HUES6 (cell line): ENCODE measurements at regions not wholly inside any gene's neighbourhood (a gene's known extent, or its start where the extent isn't known, plus 50 kb on each side); places are given as distances from the start of the nearest gene placed in this dataset.
"Not testable (repeated sequence)": the region's sequence is repeated elsewhere in the genome, so short reads cannot be mapped to it uniquely, and the experiment has no call there.

ENCODE experiments used
- H3K27ac ChIP-seq: 2 replicates; pipeline ENCODE4 v1.7.0; 2013; ENCODE audit warnings: low read depth, mild to moderate bottlenecking, low read length, inconsistent platforms
- H3K27me3 ChIP-seq: 2 replicates; pipeline ENCODE4 v1.6.1; 2013; ENCODE audit warnings: low read length; ENCODE audit not compliant: control insufficient read depth, insufficient read depth
- H3K36me3 ChIP-seq: 2 replicates; pipeline ENCODE4 v1.6.1; 2013; ENCODE audit warnings: low read length; ENCODE audit not compliant: control insufficient read depth, insufficient read depth
- H3K4me1 ChIP-seq: 2 replicates; pipeline ENCODE4 v1.6.1; 2013; ENCODE audit warnings: low read length; ENCODE audit not compliant: control insufficient read depth, insufficient read depth
- H3K4me3 ChIP-seq: 2 replicates; pipeline ENCODE4 v1.5.1; 2013; ENCODE audit warnings: low read depth, low read length
- H3K9ac ChIP-seq: one replicate; pipeline ENCODE4 v1.6.1; 2013; ENCODE audit warnings: mild to moderate bottlenecking, low read length
- H3K9me3 ChIP-seq: 2 replicates; pipeline ENCODE4 v1.6.1; 2013; ENCODE audit warnings: low read depth, low read length; ENCODE audit not compliant: control insufficient read depth, insufficient read depth

DNA sequence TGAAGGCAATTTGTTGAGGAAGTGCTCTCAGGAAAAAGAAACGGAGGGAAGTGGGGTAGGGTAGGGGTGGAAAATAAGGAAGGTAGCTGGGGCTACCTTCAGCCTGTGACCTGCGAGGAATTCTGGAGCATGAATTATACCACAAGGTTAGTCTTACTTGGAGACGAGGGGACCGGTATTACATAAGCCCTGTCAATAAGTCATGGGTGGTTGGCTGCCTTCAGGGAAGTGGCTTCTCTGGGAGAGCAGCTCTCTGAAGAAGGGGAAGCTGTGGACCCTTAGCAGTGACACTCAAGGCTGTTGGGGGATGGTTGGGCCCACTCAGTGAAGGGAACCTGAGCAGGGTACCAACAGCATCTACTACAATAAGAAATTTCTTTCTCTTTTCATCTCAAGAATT, 111.3 kb downstream of the TNFSF18 start:
- no peaks in the 10 kb centered on the region for H3K27me3 ChIP-seq
- no peak overlapping the region for H3K27ac ChIP-seq
- H3K4me3 ChIP-seq, result no peak overlapping the region
- no peaks in the 10 kb centered on the region for H3K9me3 ChIP-seq
- no peak overlapping the region for H3K9ac ChIP-seq
- no peaks in the 10 kb centered on the region for H3K4me1 ChIP-seq
- H3K36me3 ChIP-seq, result no peaks in the 10 kb centered on the region

- Histone ChIP-seq H3K9ac (no peak overlapping the region), H3K4me1 (no peaks in the 10 kb centered on the region), H3K9me3 (no peaks in the 10 kb centered on the region), H3K27me3 (no peaks in the 10 kb centered on the region), H3K27ac (no peak overlapping the region), H3K36me3 (no peaks in the 10 kb centered on the region), H3K4me3 (no peak overlapping the region)
These were observed 110.4 kb downstream of the TNFSF18 start for GRCh38 chr1:172940174-172940855.

DNA sequence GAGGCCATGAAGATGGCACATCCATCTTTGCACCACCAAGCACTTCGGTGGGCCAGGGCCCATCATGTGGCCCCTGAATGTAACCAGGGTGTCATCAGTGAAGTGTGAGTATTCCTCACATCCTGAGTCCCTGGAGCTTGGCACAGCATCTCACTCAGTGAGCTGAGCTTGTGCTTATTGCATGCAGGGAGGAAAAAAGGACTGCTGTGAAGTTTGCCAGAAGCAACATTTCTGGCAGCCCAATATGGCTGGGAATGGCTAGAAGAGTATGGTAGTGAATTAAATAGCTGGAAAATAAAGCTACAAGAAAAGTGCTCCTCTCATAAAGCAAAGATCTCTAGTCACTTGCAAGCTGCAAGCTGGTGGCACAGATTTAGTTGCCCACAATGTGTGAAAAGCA, 109.3 kb downstream of the TNFSF18 start:
- H3K27ac ChIP-seq, result no peak overlapping the region
- no peaks in the 10 kb centered on the region for H3K36me3 ChIP-seq
- H3K9ac ChIP-seq, result no peak overlapping the region
- no peaks in the 10 kb centered on the region for H3K27me3 ChIP-seq
- no peaks in the 10 kb centered on the region for H3K4me1 ChIP-seq
- no peak overlapping the region for H3K4me3 ChIP-seq
- no peaks in the 10 kb centered on the region for H3K9me3 ChIP-seq

DNA sequence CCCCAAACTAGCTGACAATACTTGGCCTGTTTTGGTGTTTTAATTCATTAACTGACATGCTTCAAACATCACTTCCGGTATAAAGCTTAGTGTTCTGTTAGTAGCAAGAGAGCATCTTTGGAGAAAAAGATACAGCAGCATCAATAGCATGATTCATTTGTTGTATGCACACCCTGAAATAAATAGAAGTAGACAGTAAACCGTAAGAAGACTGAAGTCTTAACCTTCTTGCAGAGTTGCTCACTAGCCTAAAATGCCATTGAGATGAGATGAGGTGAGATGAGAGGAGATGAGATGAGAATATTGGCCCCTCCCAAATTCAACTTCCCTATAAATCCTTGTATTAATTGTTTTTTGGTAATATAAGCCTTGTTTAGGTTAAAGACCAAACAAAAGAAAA, 108.8 kb downstream of the TNFSF18 start:
- no peaks in the 10 kb centered on the region for H3K4me1 ChIP-seq
- H3K9me3 ChIP-seq, result no peaks in the 10 kb centered on the region
- H3K9ac ChIP-seq, result no peak overlapping the region
- H3K27ac ChIP-seq, result no peak overlapping the region
- H3K27me3 ChIP-seq, result no peaks in the 10 kb centered on the region
- H3K36me3 ChIP-seq, result no peaks in the 10 kb centered on the region
- no peak overlapping the region for H3K4me3 ChIP-seq

GRCh38 chr1:172943138-172943537, 107.6 kb downstream of the TNFSF18 start:
- H3K9ac ChIP-seq, H3K36me3 ChIP-seq, H3K4me1 ChIP-seq, H3K27me3 ChIP-seq, H3K4me3 ChIP-seq, H3K27ac ChIP-seq, H3K9me3 ChIP-seq: not testable (repeated sequence)

GRCh38 chr1:172944931-172945330, 105.8 kb downstream of the TNFSF18 start:
- Histone ChIP-seq H3K9ac (no peak overlapping the region), H3K36me3 (no peaks in the 10 kb centered on the region), H3K4me3 (no peak overlapping the region), H3K4me1 (no peaks in the 10 kb centered on the region), H3K27me3 (no peaks in the 10 kb centered on the region), H3K9me3 (no peaks in the 10 kb centered on the region), H3K27ac (no peak overlapping the region)

DNA sequence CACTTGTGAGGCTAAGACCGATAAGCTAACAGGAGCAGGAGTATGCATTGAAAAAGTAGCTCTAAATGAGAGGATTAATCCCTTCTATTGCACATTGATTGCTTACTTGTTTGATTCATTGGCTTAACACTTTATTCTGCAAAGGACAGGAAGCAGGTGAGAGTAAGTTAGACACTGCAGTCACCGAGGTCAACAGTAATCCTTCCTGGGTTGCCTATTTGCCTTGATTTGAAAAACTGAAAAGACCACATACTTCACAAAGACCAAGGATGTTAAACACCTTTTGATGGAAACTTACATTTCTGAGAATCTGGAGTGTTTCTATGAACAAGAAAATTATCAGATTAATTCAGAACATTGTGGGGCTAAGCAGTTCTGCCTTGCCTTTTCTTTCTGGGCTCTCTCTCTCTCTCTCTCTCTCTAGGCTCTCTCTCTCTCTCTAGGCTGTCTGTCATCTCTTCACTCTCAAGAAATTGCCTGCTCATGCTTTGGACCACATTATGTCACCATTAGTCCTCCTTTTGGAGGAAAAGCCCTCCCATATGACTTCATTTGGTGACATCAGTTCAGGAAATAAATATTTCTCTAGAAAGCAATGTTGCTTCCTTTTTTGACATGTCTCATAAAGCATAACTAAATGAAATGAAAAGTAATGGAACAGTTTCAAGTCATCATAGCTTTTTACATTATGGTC, 103.8 kb downstream of the TNFSF18 start:
- Histone ChIP-seq H3K4me3 (no peak overlapping the region), H3K9ac (no peak overlapping the region), H3K27ac (no peak overlapping the region), H3K36me3 (no peaks in the 10 kb centered on the region), H3K27me3 (no peaks in the 10 kb centered on the region), H3K9me3 (no peaks in the 10 kb centered on the region), H3K4me1 (no peaks in the 10 kb centered on the region; the same call in 1 of the 2 replicates)

DNA sequence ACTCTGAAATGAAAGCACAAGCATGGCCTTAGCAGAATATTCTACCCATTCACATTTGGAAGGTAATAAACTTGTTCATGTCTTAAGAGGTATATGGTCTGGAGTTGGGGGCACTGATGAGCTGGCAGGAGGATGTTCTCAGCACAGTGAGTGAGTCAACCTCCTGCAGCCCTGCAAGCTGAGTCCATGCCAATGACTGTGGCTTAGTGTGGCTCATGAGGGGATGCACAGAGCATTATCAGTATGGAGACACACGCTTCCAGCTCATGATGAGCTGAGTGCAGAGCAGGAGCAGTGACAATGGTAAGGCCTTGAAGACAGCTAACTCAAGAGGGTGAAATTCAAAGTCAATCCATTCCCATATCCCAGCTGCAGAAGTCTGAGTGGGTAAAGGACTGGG, 102.3 kb downstream of the TNFSF18 start:
- Histone ChIP-seq H3K4me3 (no peak overlapping the region), H3K36me3 (no peaks in the 10 kb centered on the region), H3K9me3 (no peaks in the 10 kb centered on the region), H3K4me1 (no peaks in the 10 kb centered on the region; the same call in 1 of the 2 replicates), H3K27ac (no peak overlapping the region), H3K9ac (no peak overlapping the region), H3K27me3 (no peaks in the 10 kb centered on the region)

- Histone ChIP-seq H3K9ac (no peak overlapping the region), H3K36me3 (no peaks in the 10 kb centered on the region), H3K4me3 (no peak overlapping the region), H3K27me3 (no peaks in the 10 kb centered on the region), H3K27ac (no peak overlapping the region), H3K4me1 (no peaks in the 10 kb centered on the region; the same call in 1 of the 2 replicates), H3K9me3 (no peaks in the 10 kb centered on the region)
These were observed 101.6 kb downstream of the TNFSF18 start for GRCh38 chr1:172949096-172949495.

DNA sequence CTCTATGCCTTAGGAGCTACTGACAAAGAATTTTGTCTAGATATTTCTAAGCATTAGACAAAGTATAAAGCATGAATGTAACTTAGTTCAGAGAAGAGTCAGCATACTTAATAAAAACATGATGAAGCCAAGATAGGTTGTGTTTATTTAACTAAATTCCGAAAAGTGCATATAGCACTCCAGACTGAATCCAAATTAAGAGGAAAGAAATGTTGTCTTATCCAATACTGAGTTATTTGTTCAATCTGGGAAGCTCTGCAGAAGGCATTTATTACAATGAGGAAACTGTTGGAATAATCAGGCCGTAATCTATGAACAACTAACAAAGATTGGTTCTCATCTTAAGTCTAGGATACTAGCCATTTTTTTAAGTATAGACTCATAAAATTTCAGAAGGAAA, 100.2 kb downstream of the TNFSF18 start:
- no peak overlapping the region for H3K4me3 ChIP-seq
- no peak overlapping the region for H3K27ac ChIP-seq
- no peaks in the 10 kb centered on the region; the same call in 1 of the 2 replicates for H3K4me1 ChIP-seq
- H3K36me3 ChIP-seq, result no peaks in the 10 kb centered on the region
- no peaks in the 10 kb centered on the region for H3K27me3 ChIP-seq
- H3K9ac ChIP-seq, result no peak overlapping the region
- H3K9me3 ChIP-seq, result no peaks in the 10 kb centered on the region

DNA sequence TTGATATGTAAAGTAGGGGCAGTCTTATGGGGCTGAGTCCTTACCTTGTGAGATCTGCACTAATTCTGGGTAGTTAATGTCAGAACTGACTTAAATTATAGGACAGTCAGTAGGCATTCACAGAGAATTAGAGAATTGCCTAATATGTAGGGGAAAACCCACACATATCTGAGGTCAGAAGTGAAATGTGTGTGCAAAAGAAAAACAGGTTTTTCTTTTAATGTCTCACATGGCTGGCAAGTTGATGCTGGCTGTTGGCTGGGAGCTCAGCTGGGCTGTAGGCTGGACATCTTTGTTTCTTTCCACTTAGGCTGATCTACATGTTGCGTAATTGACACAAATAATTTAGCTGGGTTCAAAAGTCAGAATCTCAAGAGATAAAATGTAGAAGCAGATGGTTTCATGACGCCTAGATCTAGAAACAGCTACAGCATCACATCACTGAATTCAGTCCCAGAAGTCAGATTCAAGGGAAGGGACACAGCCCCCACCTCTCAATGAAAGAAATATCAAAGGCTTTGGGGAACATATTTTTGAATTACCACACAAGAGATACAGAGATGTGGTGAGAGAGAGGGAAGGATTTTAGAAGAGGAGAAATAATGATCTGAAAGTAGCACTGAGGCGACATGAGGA, 98.9 kb downstream of the TNFSF18 start:
- Histone ChIP-seq H3K4me1 (no peaks in the 10 kb centered on the region; the same call in 1 of the 2 replicates), H3K9me3 (no peaks in the 10 kb centered on the region), H3K27me3 (no peaks in the 10 kb centered on the region), H3K36me3 (no peaks in the 10 kb centered on the region), H3K9ac (no peak overlapping the region), H3K4me3 (no peak overlapping the region), H3K27ac (no peak overlapping the region)
